ENCODE measurements at regions not wholly inside any gene's neighbourhood (a gene's known extent, or its start where the extent isn't known, plus 50 kb on each side); places are given as distances from the start of the nearest gene placed in this dataset.

- peaks cover 19% of the 10 kb centered on the region for H3K4me1 ChIP-seq (ENCODE audit: control insufficient read depth, insufficient read depth, low read length, poor library complexity, severe bottlenecking)
- no peaks in the 10 kb centered on the region for H3K27me3 ChIP-seq (ENCODE audit: control insufficient read depth, insufficient read depth, low read length)
- Mint-ChIP-seq H3K4me3 (no peak overlapping the region), H3K36me3 (no peaks in the 10 kb centered on the region), H3K27ac (peak overlapping the region in 2 of 3 donors; percentile 11 to 92), H3K9me3 (no peaks in the 10 kb centered on the region), H3K27me3 (no peaks in the 10 kb centered on the region), H3K4me1 (peaks cover 6 to 33% (median 12%) of the 10 kb centered on the region in 4 donors)
- no peaks in the 10 kb centered on the region for H3K36me3 ChIP-seq (ENCODE audit: control insufficient read depth, insufficient read depth, low read length)
- ATAC-seq (ENCODE audit: low read depth in 2 of 2) (no peak), DNase-seq (no peak)
- no peaks in the 10 kb centered on the region for H3K9me3 ChIP-seq (ENCODE audit: control insufficient read depth in 2 of 2, low read length in 2 of 2)
- no peak overlapping the region for H3K27ac ChIP-seq (ENCODE audit: insufficient read depth, low read length, poor library complexity, severe bottlenecking)
- H3K4me3 ChIP-seq (ENCODE audit: low read depth, low read length), result no peak overlapping the region
These were observed 117.4 kb upstream of the AFF2 start for GRCh38 chrX:148382983-148383382.

GRCh38 chrX:148385471-148385870 is 114.9 kb upstream of the AFF2 start:
- no peak overlapping the region for H3K27ac ChIP-seq (ENCODE audit: insufficient read depth, low read length, poor library complexity, severe bottlenecking)
- Mint-ChIP-seq H3K9me3 (no peaks in the 10 kb centered on the region), H3K4me1 (peaks cover 2 to 22% (median 8%) of the 10 kb centered on the region in 4 donors), H3K27ac (no peak overlapping the region), H3K4me3 (no peak overlapping the region), H3K36me3 (no peaks in the 10 kb centered on the region), H3K27me3 (no peaks in the 10 kb centered on the region)
- no peaks in the 10 kb centered on the region for H3K27me3 ChIP-seq (ENCODE audit: control insufficient read depth, insufficient read depth, low read length)
- DNase-seq (no peak), ATAC-seq (ENCODE audit: low read depth in 2 of 2) (no peak)
- H3K36me3 ChIP-seq (ENCODE audit: control insufficient read depth, insufficient read depth, low read length), result no peaks in the 10 kb centered on the region
- H3K4me3 ChIP-seq (ENCODE audit: low read depth, low read length), result no peak overlapping the region
- H3K4me1 ChIP-seq (ENCODE audit: control insufficient read depth, insufficient read depth, low read length, poor library complexity, severe bottlenecking), result peaks cover 11% of the 10 kb centered on the region
- H3K9me3 ChIP-seq (ENCODE audit: control insufficient read depth in 2 of 2, low read length in 2 of 2), result no peaks in the 10 kb centered on the region

GRCh38 chrX:148389629-148390028 is 110.8 kb upstream of the AFF2 start:
- DNase-seq, result no peak
- no peaks in the 10 kb centered on the region for H3K4me1 ChIP-seq (ENCODE audit: control insufficient read depth, insufficient read depth, low read length, poor library complexity, severe bottlenecking)
- H3K27ac Mint-ChIP-seq, result no peak overlapping the region
- H3K9me3 ChIP-seq (ENCODE audit: control insufficient read depth in 2 of 2, low read length in 2 of 2), result no peaks in the 10 kb centered on the region
- H3K9me3 Mint-ChIP-seq, result peaks cover 0 to 1% (median 0%) of the 10 kb centered on the region in 7 donors
- H3K36me3 Mint-ChIP-seq, result no peaks in the 10 kb centered on the region
- no peak overlapping the region for H3K27ac ChIP-seq (ENCODE audit: insufficient read depth, low read length, poor library complexity, severe bottlenecking)
- H3K4me1 Mint-ChIP-seq, result no peaks in the 10 kb centered on the region
- no peak for ATAC-seq (ENCODE audit: low read depth in 2 of 2)
- H3K4me3 Mint-ChIP-seq, result no peak overlapping the region
- H3K27me3 Mint-ChIP-seq, result no peaks in the 10 kb centered on the region
- no peak overlapping the region for H3K4me3 ChIP-seq (ENCODE audit: low read depth, low read length)
- no peaks in the 10 kb centered on the region for H3K36me3 ChIP-seq (ENCODE audit: control insufficient read depth, insufficient read depth, low read length)
- H3K27me3 ChIP-seq (ENCODE audit: control insufficient read depth, insufficient read depth, low read length), result no peaks in the 10 kb centered on the region

- Histone ChIP-seq H3K4me1 (ENCODE audit: control insufficient read depth, insufficient read depth, low read length, poor library complexity, severe bottlenecking) (no peaks in the 10 kb centered on the region), H3K27me3 (ENCODE audit: control insufficient read depth, insufficient read depth, low read length) (no peaks in the 10 kb centered on the region), H3K4me3 (ENCODE audit: low read depth, low read length) (no peak overlapping the region), H3K9me3 (ENCODE audit: control insufficient read depth in 2 of 2, low read length in 2 of 2) (no peaks in the 10 kb centered on the region), H3K27ac (ENCODE audit: insufficient read depth, low read length, poor library complexity, severe bottlenecking) (no peak overlapping the region), H3K36me3 (ENCODE audit: control insufficient read depth, insufficient read depth, low read length) (no peaks in the 10 kb centered on the region)
- ATAC-seq (ENCODE audit: low read depth in 2 of 2) (no peak), DNase-seq (no peak)
- Mint-ChIP-seq H3K4me3 (no peak overlapping the region), H3K27me3 (peaks cover 18% of the 10 kb centered on the region), H3K27ac (no peak overlapping the region), H3K9me3 (peaks cover 0 to 3% (median 0%) of the 10 kb centered on the region in 7 donors), H3K4me1 (no peaks in the 10 kb centered on the region), H3K36me3 (no peaks in the 10 kb centered on the region)
These were observed 88.4 kb upstream of the AFF2 start for GRCh38 chrX:148412006-148412405.

GRCh38 chrX:148416142-148416541 is 84.3 kb upstream of the AFF2 start:
- Mint-ChIP-seq H3K9me3 (peaks cover 0 to 1% (median 0%) of the 10 kb centered on the region in 7 donors), H3K36me3 (no peaks in the 10 kb centered on the region), H3K27me3 (peaks cover 5% of the 10 kb centered on the region), H3K4me3 (no peak overlapping the region), H3K4me1 (no peaks in the 10 kb centered on the region), H3K27ac (no peak overlapping the region)
- no peaks in the 10 kb centered on the region for H3K36me3 ChIP-seq (ENCODE audit: control insufficient read depth, insufficient read depth, low read length)
- H3K27me3 ChIP-seq (ENCODE audit: control insufficient read depth, insufficient read depth, low read length), result no peaks in the 10 kb centered on the region
- ATAC-seq (ENCODE audit: low read depth in 2 of 2) (no peak), DNase-seq (no peak)
- H3K4me3 ChIP-seq (ENCODE audit: low read depth, low read length), result no peak overlapping the region
- H3K27ac ChIP-seq (ENCODE audit: insufficient read depth, low read length, poor library complexity, severe bottlenecking), result no peak overlapping the region
- no peaks in the 10 kb centered on the region for H3K4me1 ChIP-seq (ENCODE audit: control insufficient read depth, insufficient read depth, low read length, poor library complexity, severe bottlenecking)
- no peaks in the 10 kb centered on the region for H3K9me3 ChIP-seq (ENCODE audit: control insufficient read depth in 2 of 2, low read length in 2 of 2)

- Histone ChIP-seq H3K9me3 (ENCODE audit: control insufficient read depth in 2 of 2, low read length in 2 of 2) (no peaks in the 10 kb centered on the region), H3K27ac (ENCODE audit: insufficient read depth, low read length, poor library complexity, severe bottlenecking) (no peak overlapping the region), H3K36me3 (ENCODE audit: control insufficient read depth, insufficient read depth, low read length) (no peaks in the 10 kb centered on the region), H3K27me3 (ENCODE audit: control insufficient read depth, insufficient read depth, low read length) (no peaks in the 10 kb centered on the region), H3K4me3 (ENCODE audit: low read depth, low read length) (no peak overlapping the region), H3K4me1 (ENCODE audit: control insufficient read depth, insufficient read depth, low read length, poor library complexity, severe bottlenecking) (no peaks in the 10 kb centered on the region)
- Mint-ChIP-seq H3K27me3 (peaks cover 5% of the 10 kb centered on the region), H3K4me3 (no peak overlapping the region), H3K4me1 (no peaks in the 10 kb centered on the region), H3K27ac (no peak overlapping the region), H3K9me3 (peaks cover 0 to 1% (median 0%) of the 10 kb centered on the region in 7 donors), H3K36me3 (no peaks in the 10 kb centered on the region)
- ATAC-seq (ENCODE audit: low read depth in 2 of 2) (no peak), DNase-seq (no peak)
These were observed 83.5 kb upstream of the AFF2 start for GRCh38 chrX:148416931-148417330.

GRCh38 chrX:148417934-148418333 is 82.5 kb upstream of the AFF2 start:
- Mint-ChIP-seq H3K4me1 (no peaks in the 10 kb centered on the region), H3K36me3 (no peaks in the 10 kb centered on the region), H3K27ac (no peak overlapping the region), H3K9me3 (peaks cover 0 to 1% (median 0%) of the 10 kb centered on the region in 7 donors), H3K4me3 (no peak overlapping the region), H3K27me3 (no peaks in the 10 kb centered on the region)
- ATAC-seq (ENCODE audit: low read depth in 2 of 2), result no peak
- Histone ChIP-seq H3K9me3 (ENCODE audit: control insufficient read depth in 2 of 2, low read length in 2 of 2) (no peaks in the 10 kb centered on the region), H3K27ac (ENCODE audit: insufficient read depth, low read length, poor library complexity, severe bottlenecking) (no peak overlapping the region), H3K4me3 (ENCODE audit: low read depth, low read length) (no peak overlapping the region), H3K36me3 (ENCODE audit: control insufficient read depth, insufficient read depth, low read length) (no peaks in the 10 kb centered on the region), H3K27me3 (ENCODE audit: control insufficient read depth, insufficient read depth, low read length) (no peaks in the 10 kb centered on the region), H3K4me1 (ENCODE audit: control insufficient read depth, insufficient read depth, low read length, poor library complexity, severe bottlenecking) (no peaks in the 10 kb centered on the region)
- no peak for DNase-seq

GRCh38 chrX:148422526-148422925 is 77.9 kb upstream of the AFF2 start:
- Mint-ChIP-seq H3K4me3 (no peak overlapping the region), H3K27ac (peak overlapping the region in 1 of 3 donors; percentile 20), H3K27me3 (no peaks in the 10 kb centered on the region), H3K36me3 (no peaks in the 10 kb centered on the region), H3K4me1 (no peaks in the 10 kb centered on the region), H3K9me3 (no peaks in the 10 kb centered on the region)
- Histone ChIP-seq H3K4me1 (ENCODE audit: control insufficient read depth, insufficient read depth, low read length, poor library complexity, severe bottlenecking) (no peaks in the 10 kb centered on the region), H3K4me3 (ENCODE audit: low read depth, low read length) (no peak overlapping the region), H3K27me3 (ENCODE audit: control insufficient read depth, insufficient read depth, low read length) (no peaks in the 10 kb centered on the region), H3K9me3 (ENCODE audit: control insufficient read depth in 2 of 2, low read length in 2 of 2) (no peaks in the 10 kb centered on the region), H3K36me3 (ENCODE audit: control insufficient read depth, insufficient read depth, low read length) (no peaks in the 10 kb centered on the region), H3K27ac (ENCODE audit: insufficient read depth, low read length, poor library complexity, severe bottlenecking) (no peak overlapping the region)
- no peak for ATAC-seq (ENCODE audit: low read depth in 2 of 2)
- no peak for DNase-seq

Measured in CD4-positive, CD25-positive, alpha-beta regulatory T cell (primary cell).